Neural cell (in vitro differentiated cells): ENCODE measurements at regions not wholly inside any gene's neighbourhood (a gene's known extent, or its start where the extent isn't known, plus 50 kb on each side); places are given as distances from the start of the nearest gene placed in this dataset.
A peak's percentile ranks its signal among the peaks of the same experiment; 100 is the strongest.

ENCODE experiments used
- H2AFZ ChIP-seq: fragments of 200-600, 300-800 bp; sonication (generic), shearing (Covaris generic); 2 replicates; pipeline ENCODE4 v1.6.0; 2014; ENCODE audit warnings: low read depth, mild to moderate bottlenecking, antibody characterized with exemption, low read length, moderate library complexity
- H3F3A ChIP-seq: fragments of 200-600 bp; shearing (Covaris generic); 2 replicates; pipeline ENCODE4 v1.6.1; 2016; ENCODE audit warnings: mild to moderate bottlenecking, moderate library complexity, mixed read lengths, antibody characterized with exemption, low read length; ENCODE audit not compliant: insufficient read depth, poor library complexity, severe bottlenecking
- H3K27ac ChIP-seq: fragments of 200-600, 300-800 bp; sonication (generic), shearing (Covaris generic); 2 replicates; pipeline ENCODE4 v1.5.1; 2014; ENCODE audit warnings: mild to moderate bottlenecking, low read length, moderate library complexity
- H3K27me3 ChIP-seq: fragments of 300-800, 200-600 bp; sonication (generic), shearing (Covaris generic); 2 replicates; pipeline ENCODE4 v1.6.0; 2014; ENCODE audit warnings: mild to moderate bottlenecking, low read depth, low read length, moderate library complexity; ENCODE audit not compliant: insufficient read depth
- H3K36me3 ChIP-seq: fragments of 300-800, 200-600 bp; sonication (generic), shearing (Covaris generic); 2 replicates; pipeline ENCODE4 v1.5.1; 2014; ENCODE audit warnings: mild to moderate bottlenecking, antibody characterized with exemption, low read length, moderate library complexity; ENCODE audit not compliant: insufficient read depth
- H3K4me2 ChIP-seq: fragments of 300-800, 200-600 bp; sonication (generic), shearing (Covaris generic); 2 replicates; pipeline ENCODE4 v1.6.0; 2014; ENCODE audit warnings: mild to moderate bottlenecking, low read length
- H3K4me3 ChIP-seq: fragments of 300-800, 200-600 bp; sonication (generic), shearing (Covaris generic); 2 replicates; pipeline ENCODE4 v1.5.1; 2014; ENCODE audit warnings: mild to moderate bottlenecking, low read length, moderate library complexity
- H3K79me2 ChIP-seq: fragments of 200-600 bp; shearing (Covaris generic); replicated peaks from 2 replicates; pipeline ENCODE4 v1.6.0; 2014; ENCODE audit warnings: mild to moderate bottlenecking, low read length, moderate library complexity; ENCODE audit not compliant: insufficient read depth
- H3K9ac ChIP-seq: fragments of 300-800, 200-600 bp; sonication (generic), shearing (Covaris generic); 2 replicates; pipeline ENCODE4 v1.6.1; 2016; ENCODE audit warnings: mild to moderate bottlenecking, low read length, mixed read lengths
- H3K9me2 ChIP-seq: fragments of 200-600 bp; shearing (Covaris generic); 2 replicates; pipeline ENCODE4 v1.6.1; 2016; ENCODE audit warnings: mild to moderate bottlenecking, low read length, mixed read lengths; ENCODE audit not compliant: insufficient read depth
- H3K9me3 ChIP-seq: fragments of 200-600, 300-800 bp; sonication (generic), shearing (Covaris generic); 2 replicates; pipeline ENCODE4 v1.6.1; 2016; ENCODE audit warnings: mild to moderate bottlenecking, mixed run types, low read length, moderate library complexity, mixed read lengths
- H4K20me1 ChIP-seq: fragments of 200-600 bp; shearing (Covaris generic); 2 replicates; pipeline ENCODE4 v1.6.1; 2016; ENCODE audit warnings: mild to moderate bottlenecking, mixed run types; ENCODE audit not compliant: insufficient read depth
- CTCF ChIP-seq: fragments of 450-650 bp; IDR thresholded peaks from 2 replicates; pipeline ENCODE4 v1.5.1; 2014; ENCODE audit warnings: antibody characterized with exemption, mild to moderate bottlenecking, moderate library complexity; ENCODE audit not compliant: poor library complexity, severe bottlenecking
- EP300 ChIP-seq: fragments of 450-650 bp; conservative IDR thresholded peaks from 2 replicates; pipeline ENCODE4 v1.6.1; 2014; ENCODE audit warnings: antibody characterized with exemption, mild to moderate bottlenecking, moderate library complexity; ENCODE audit not compliant: poor library complexity, severe bottlenecking
- EZH2 ChIP-seq: fragments of 200-600, 300-800 bp; shearing (Covaris generic), sonication (generic); IDR thresholded peaks from 2 replicates; pipeline ENCODE4 v1.6.1; 2014; ENCODE audit warnings: antibody characterized with exemption, low read length, borderline replicate concordance, mild to moderate bottlenecking; ENCODE audit not compliant: insufficient read depth, poor library complexity, severe bottlenecking
- MXI1 ChIP-seq: fragments of 450-650 bp; conservative IDR thresholded peaks from 2 replicates; pipeline ENCODE4 v1.6.1; 2014; ENCODE audit warnings: antibody characterized with exemption, mild to moderate bottlenecking; ENCODE audit not compliant: poor library complexity, severe bottlenecking
- POLR2AphosphoS5 ChIP-seq: IDR thresholded peaks from 2 replicates; pipeline ENCODE4 v1.6.1; 2012
- RAD21 ChIP-seq: fragments of 450-650 bp; conservative IDR thresholded peaks from 2 replicates; pipeline ENCODE4 v1.6.1; 2014; ENCODE audit warnings: antibody characterized with exemption, mild to moderate bottlenecking, moderate library complexity
- REST ChIP-seq: IDR thresholded peaks from 2 replicates; pipeline ENCODE4 v1.6.1; 2012; ENCODE audit warnings: borderline replicate concordance
- SMC3 ChIP-seq: fragments of 450-650 bp; conservative IDR thresholded peaks from 2 replicates; pipeline ENCODE4 v1.6.1; 2014; ENCODE audit warnings: antibody characterized with exemption, mild to moderate bottlenecking, moderate library complexity; ENCODE audit not compliant: poor library complexity
- TAF1 ChIP-seq: IDR thresholded peaks from 2 replicates; pipeline ENCODE4 v1.6.1; 2012; ENCODE audit warnings: low read depth

GRCh38 chr5:2848619-2849018 lies 97.1 kb upstream of the IRX2 start:
- Histone ChIP-seq H3K27ac (no peak overlapping the region), H3F3A (no peaks in the 10 kb centered on the region), H3K9me2 (no peaks in the 10 kb centered on the region), H3K4me3 (no peak overlapping the region), H2AFZ (no peak overlapping the region), H3K79me2 (no peaks in the 10 kb centered on the region), H3K9ac (no peak overlapping the region), H3K27me3 (no peaks in the 10 kb centered on the region), H4K20me1 (no peaks in the 10 kb centered on the region), H3K36me3 (no peaks in the 10 kb centered on the region), H3K9me3 (no peaks in the 10 kb centered on the region), H3K4me2 (no peak overlapping the region)
- TF ChIP-seq REST (no peak), POLR2AphosphoS5 (no peak), MXI1 (no peak), EP300 (no peak), SMC3 (peak; percentile 26), TAF1 (no peak), CTCF (no peak)

- Histone ChIP-seq H3K79me2 (no peaks in the 10 kb centered on the region), H3F3A (no peaks in the 10 kb centered on the region), H3K36me3 (no peaks in the 10 kb centered on the region), H3K4me3 (no peak overlapping the region), H3K9me2 (no peaks in the 10 kb centered on the region), H3K27me3 (no peaks in the 10 kb centered on the region), H3K9ac (no peak overlapping the region), H4K20me1 (no peaks in the 10 kb centered on the region), H3K9me3 (no peaks in the 10 kb centered on the region), H3K27ac (no peak overlapping the region), H2AFZ (no peak overlapping the region), H3K4me2 (no peak overlapping the region)
- TF ChIP-seq CTCF (no peak), EZH2 (no peak), REST (no peak), EP300 (no peak), SMC3 (no peak), RAD21 (no peak), TAF1 (no peak), POLR2AphosphoS5 (no peak), MXI1 (no peak)
Measured at GRCh38 chr5:2847608-2848007, 96.1 kb upstream of the IRX2 start.
